Activated CD8-positive, alpha-beta T cell treated with anti-CD3 and anti-CD28 coated beads for 36 hours (primary cell): ENCODE measurements at regions not wholly inside any gene's neighbourhood (a gene's known extent, or its start where the extent isn't known, plus 50 kb on each side); places are given as distances from the start of the nearest gene placed in this dataset.

Source experiments
- ATAC-seq: fragments of 200-7000 bp; cut with Tn5 transposase; one replicate; pipeline ENCODE4 v1.10.0; 2021; ENCODE audit warnings: mild to moderate bottlenecking, moderate library complexity
- CTCF ChIA-PET: fragments of 350-600 bp; sonication (Branson Sonifier 250); formaldehyde crosslinking; loops from one replicate; lab custom pipeline; 2021; ENCODE audit warnings: antibody characterized with exemption; lab: Charles Lee
- POLR2A ChIA-PET: fragments of 350-600 bp; sonication (Branson Sonifier 250); formaldehyde crosslinking; loops from one replicate; lab custom pipeline; 2021; ENCODE audit warnings: antibody characterized with exemption; lab: Charles Lee
- DNase-seq: peaks from one replicate; pipeline ENCODE4 v3.0.0-alpha.2; 2020
- H3K27ac Mint-ChIP-seq: one replicate; pipeline ENCODE4 v1.8.0; 2021; ENCODE audit warnings: mild to moderate bottlenecking, mixed read lengths
- H3K27me3 Mint-ChIP-seq: one replicate; pipeline ENCODE4 v1.8.0; 2021; ENCODE audit warnings: mixed read lengths
- H3K36me3 Mint-ChIP-seq: one replicate; pipeline ENCODE4 v1.8.0; 2021; ENCODE audit warnings: low read depth, mixed read lengths
- H3K4me1 Mint-ChIP-seq: one replicate; pipeline ENCODE4 v1.8.0; 2021; ENCODE audit warnings: low read depth, mixed read lengths
- H3K4me3 Mint-ChIP-seq: one replicate; pipeline ENCODE4 v1.8.0; 2021; ENCODE audit warnings: mild to moderate bottlenecking, moderate library complexity, mixed read lengths
- H3K9me3 Mint-ChIP-seq: one replicate; pipeline ENCODE4 v1.8.0; 2021; ENCODE audit warnings: mixed read lengths
- intact Hi-C: fragments of 100-400 bp; cut with micrococcal nuclease; formaldehyde crosslinking; loops from one replicate; pipeline ENCODE4 v1.10.0; 2022
- TF ChIP-seq, protein P1 (sequence below): fragments of 200-600 bp; IDR thresholded peaks from one replicate; pipeline ENCODE4 v1.8.0; 2022; ENCODE audit warnings: antibody characterized with exemption, mild to moderate bottlenecking

- Mint-ChIP-seq H3K27me3 (no peaks in the 10 kb centered on the region), H3K4me1 (no peaks in the 10 kb centered on the region), H3K9me3 (no peaks in the 10 kb centered on the region), H3K27ac (no peak overlapping the region), H3K36me3 (no peaks in the 10 kb centered on the region), H3K4me3 (no peak overlapping the region)
- ATAC-seq (no peak), DNase-seq (no peak)
- POLR2A ChIA-PET = no interaction called here
- CTCF ChIA-PET = no interaction called here
- TF ChIP-seq, protein P1, sequence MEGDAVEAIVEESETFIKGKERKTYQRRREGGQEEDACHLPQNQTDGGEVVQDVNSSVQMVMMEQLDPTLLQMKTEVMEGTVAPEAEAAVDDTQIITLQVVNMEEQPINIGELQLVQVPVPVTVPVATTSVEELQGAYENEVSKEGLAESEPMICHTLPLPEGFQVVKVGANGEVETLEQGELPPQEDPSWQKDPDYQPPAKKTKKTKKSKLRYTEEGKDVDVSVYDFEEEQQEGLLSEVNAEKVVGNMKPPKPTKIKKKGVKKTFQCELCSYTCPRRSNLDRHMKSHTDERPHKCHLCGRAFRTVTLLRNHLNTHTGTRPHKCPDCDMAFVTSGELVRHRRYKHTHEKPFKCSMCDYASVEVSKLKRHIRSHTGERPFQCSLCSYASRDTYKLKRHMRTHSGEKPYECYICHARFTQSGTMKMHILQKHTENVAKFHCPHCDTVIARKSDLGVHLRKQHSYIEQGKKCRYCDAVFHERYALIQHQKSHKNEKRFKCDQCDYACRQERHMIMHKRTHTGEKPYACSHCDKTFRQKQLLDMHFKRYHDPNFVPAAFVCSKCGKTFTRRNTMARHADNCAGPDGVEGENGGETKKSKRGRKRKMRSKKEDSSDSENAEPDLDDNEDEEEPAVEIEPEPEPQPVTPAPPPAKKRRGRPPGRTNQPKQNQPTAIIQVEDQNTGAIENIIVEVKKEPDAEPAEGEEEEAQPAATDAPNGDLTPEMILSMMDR = no peak
- intact Hi-C loops = no loop called here
Measured at GRCh38 chr12:43285159-43285598, 266.8 kb downstream of the ADAMTS20 start.

DNA sequence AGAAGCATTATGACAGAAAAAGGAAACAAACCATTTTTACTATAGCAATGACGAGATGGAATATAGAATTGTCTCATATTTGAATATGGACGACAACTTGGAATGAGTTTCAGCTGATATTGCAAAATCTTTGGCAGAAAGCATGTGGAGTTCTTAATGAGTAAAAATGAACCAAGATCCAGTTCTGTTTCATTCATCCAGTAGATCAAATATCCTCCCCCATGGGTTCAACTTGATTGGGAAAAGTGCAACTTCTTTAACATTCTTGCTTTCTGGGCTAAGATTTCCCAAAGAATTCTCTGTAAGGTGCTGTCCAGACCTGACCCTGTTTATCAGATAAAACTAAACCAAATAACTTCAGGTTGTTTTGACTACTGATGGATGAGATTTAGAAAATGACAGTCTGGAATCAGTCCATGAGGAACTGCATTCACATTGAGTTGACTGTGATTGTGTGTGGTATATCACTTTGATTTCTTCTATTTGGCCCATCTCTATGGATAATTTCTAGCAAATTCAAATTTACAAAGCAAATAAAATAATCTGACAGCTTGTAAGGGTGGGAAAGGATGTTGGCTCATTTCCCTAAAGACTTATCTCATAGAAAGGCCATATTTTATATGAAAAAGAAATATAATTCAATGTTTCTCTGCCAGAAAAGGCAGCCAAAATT lies 267.4 kb downstream of the ADAMTS20 start:
- POLR2A ChIA-PET = no interaction called here
- Mint-ChIP-seq H3K27me3 (no peaks in the 10 kb centered on the region), H3K36me3 (no peaks in the 10 kb centered on the region), H3K4me3 (no peak overlapping the region), H3K4me1 (no peaks in the 10 kb centered on the region), H3K27ac (no peak overlapping the region), H3K9me3 (no peaks in the 10 kb centered on the region)
- DNase-seq = no peak
- no peak for ATAC-seq
- CTCF ChIA-PET = no interaction called here
- TF ChIP-seq, protein P1 = no peak
- intact Hi-C loops = no loop called here

- Mint-ChIP-seq H3K9me3 (no peaks in the 10 kb centered on the region), H3K36me3 (no peaks in the 10 kb centered on the region), H3K4me3 (no peak overlapping the region), H3K27ac (no peak overlapping the region), H3K4me1 (no peaks in the 10 kb centered on the region), H3K27me3 (no peaks in the 10 kb centered on the region)
- POLR2A ChIA-PET = no interaction called here
- TF ChIP-seq, protein P1 = no peak
- DNase-seq (no peak), ATAC-seq (no peak)
- intact Hi-C loops = no loop called here
- CTCF ChIA-PET = no interaction called here
Measured at GRCh38 chr12:43283206-43283605, 268.8 kb downstream of the ADAMTS20 start.

- CTCF ChIA-PET = interaction anchor here (1.3 kb wide), 1 partner anchor 797 kb away, joined by 5 read pairs; no protein-coding TSS in a partner anchor
- TF ChIP-seq, protein P1 = no peak
Measured at GRCh38 chr12:43282106-43282505, 269.9 kb downstream of the ADAMTS20 start.

GRCh38 chr12:43281563-43281962 lies 270.4 kb downstream of the ADAMTS20 start:
- CTCF ChIA-PET = interaction anchor here (1.3 kb wide), 1 partner anchor 796 kb away, joined by 5 read pairs; no protein-coding TSS in a partner anchor

More at GRCh38 chr12:43282106-43282505, 269.9 kb downstream of the ADAMTS20 start:
- DNase-seq (no peak), ATAC-seq (no peak)
- no peaks in the 10 kb centered on the region for H3K27me3 Mint-ChIP-seq
- intact Hi-C loops = no loop called here
- no peaks in the 10 kb centered on the region for H3K4me1 Mint-ChIP-seq
- POLR2A ChIA-PET = no interaction called here
- H3K4me3 Mint-ChIP-seq = no peak overlapping the region
- no peaks in the 10 kb centered on the region for H3K9me3 Mint-ChIP-seq
- no peak overlapping the region for H3K27ac Mint-ChIP-seq
- H3K36me3 Mint-ChIP-seq = no peaks in the 10 kb centered on the region

More at GRCh38 chr12:43281563-43281962, 270.4 kb downstream of the ADAMTS20 start:
- no peaks in the 10 kb centered on the region for H3K4me1 Mint-ChIP-seq
- H3K36me3 Mint-ChIP-seq = no peaks in the 10 kb centered on the region
- no peak for DNase-seq
- H3K27me3 Mint-ChIP-seq = no peaks in the 10 kb centered on the region
- H3K9me3 Mint-ChIP-seq = no peaks in the 10 kb centered on the region
- POLR2A ChIA-PET = no interaction called here
- no peak overlapping the region for H3K4me3 Mint-ChIP-seq
- ATAC-seq = no peak
- intact Hi-C loops = no loop called here
- TF ChIP-seq, protein P1 = no peak
- H3K27ac Mint-ChIP-seq = no peak overlapping the region
